Esophagus squamous epithelium (tissue), 4 donors: ENCODE measurements at regions not wholly inside any gene's neighbourhood (a gene's known extent, or its start where the extent isn't known, plus 50 kb on each side); places are given as distances from the start of the nearest gene placed in this dataset.

Experiments
- POLR2A ChIP-seq, 4 donors: fragments of 450-650 bp; IDR thresholded peaks; one replicate each; pipeline ENCODE4 v1.6.1; 2017; ENCODE audit warnings: antibody characterized with exemption in 4 of 4, mild to moderate bottlenecking in 4 of 4, moderate library complexity in 3 of 4
- TF ChIP-seq, protein P1 (sequence below), 6 experiments: fragments of 450-650 bp in 4 of 6; fragments of 200-600 bp in 2 of 6; sonication (generic) in 2 of 6; IDR thresholded peaks; one replicate each; pipeline ENCODE4 v1.5.1; 2016 to 2019; ENCODE audit warnings: antibody characterized with exemption in 6 of 6, mild to moderate bottlenecking in 4 of 6, moderate library complexity in 4 of 6

DNA sequence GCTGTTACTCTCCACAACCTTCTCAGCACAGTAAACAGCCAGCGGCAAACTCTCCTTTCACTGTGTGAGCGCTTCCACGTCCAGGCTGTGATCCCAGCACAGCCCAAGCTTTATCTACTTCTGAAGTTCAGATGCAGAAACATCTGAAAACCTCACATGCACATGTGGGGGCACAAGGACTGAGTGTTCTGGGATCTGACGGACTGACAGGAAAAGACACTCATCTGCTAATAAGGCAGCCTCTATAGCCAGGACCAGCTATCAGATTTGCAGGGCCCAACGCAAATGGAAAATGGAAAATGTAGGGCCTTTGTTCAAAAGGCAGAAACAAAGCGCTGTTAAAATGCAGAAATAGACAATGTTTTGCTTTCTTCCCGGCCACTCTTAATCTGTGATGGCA lies 133.8 kb upstream of the ARHGAP28 start:
- TF ChIP-seq, protein P1, sequence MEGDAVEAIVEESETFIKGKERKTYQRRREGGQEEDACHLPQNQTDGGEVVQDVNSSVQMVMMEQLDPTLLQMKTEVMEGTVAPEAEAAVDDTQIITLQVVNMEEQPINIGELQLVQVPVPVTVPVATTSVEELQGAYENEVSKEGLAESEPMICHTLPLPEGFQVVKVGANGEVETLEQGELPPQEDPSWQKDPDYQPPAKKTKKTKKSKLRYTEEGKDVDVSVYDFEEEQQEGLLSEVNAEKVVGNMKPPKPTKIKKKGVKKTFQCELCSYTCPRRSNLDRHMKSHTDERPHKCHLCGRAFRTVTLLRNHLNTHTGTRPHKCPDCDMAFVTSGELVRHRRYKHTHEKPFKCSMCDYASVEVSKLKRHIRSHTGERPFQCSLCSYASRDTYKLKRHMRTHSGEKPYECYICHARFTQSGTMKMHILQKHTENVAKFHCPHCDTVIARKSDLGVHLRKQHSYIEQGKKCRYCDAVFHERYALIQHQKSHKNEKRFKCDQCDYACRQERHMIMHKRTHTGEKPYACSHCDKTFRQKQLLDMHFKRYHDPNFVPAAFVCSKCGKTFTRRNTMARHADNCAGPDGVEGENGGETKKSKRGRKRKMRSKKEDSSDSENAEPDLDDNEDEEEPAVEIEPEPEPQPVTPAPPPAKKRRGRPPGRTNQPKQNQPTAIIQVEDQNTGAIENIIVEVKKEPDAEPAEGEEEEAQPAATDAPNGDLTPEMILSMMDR (IDR thresholded peaks at IDR 0.05) = no peak
- TF ChIP-seq POLR2A (IDR thresholded peaks at IDR 0.05) = no peak
